ENCODE measurements at regions not wholly inside any gene's neighbourhood (a gene's known extent, or its start where the extent isn't known, plus 50 kb on each side); places are given as distances from the start of the nearest gene placed in this dataset.

DNA sequence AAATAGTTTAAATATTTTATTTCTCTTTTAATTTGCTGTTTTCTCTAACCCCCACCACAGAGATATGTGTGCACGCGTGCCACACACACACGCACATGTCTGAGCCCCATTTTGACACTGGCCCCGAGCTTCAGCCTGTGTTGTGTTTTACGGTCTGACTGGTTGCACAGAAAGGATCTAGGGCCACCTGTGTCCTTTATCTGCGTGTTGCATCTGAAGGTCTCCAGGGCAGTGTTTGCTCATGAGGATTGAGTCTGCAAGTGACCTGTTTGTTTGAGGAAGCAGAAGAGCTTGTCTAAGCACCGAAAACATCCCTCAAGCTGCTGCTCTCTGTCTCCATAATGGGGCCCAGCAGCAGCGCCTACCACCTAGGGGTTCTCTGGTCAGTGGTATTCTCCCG lies 266.4 kb upstream of the LYZL1 start:
- DNase-seq (ENCODE audit: low read depth in 1 of 2, low spot score in 1 of 2): peak; percentile 23 to 93
- peak; percentile 79 for TF ChIP-seq JUND (IDR thresholded peaks at IDR 0.05; ENCODE audit: low read depth)
- in situ Hi-C loops (cut with HindIII; ENCODE audit: low pct_unique_long_range_greater_than_20kb, low sequenced_read_pairs): no loop called here

DNA sequence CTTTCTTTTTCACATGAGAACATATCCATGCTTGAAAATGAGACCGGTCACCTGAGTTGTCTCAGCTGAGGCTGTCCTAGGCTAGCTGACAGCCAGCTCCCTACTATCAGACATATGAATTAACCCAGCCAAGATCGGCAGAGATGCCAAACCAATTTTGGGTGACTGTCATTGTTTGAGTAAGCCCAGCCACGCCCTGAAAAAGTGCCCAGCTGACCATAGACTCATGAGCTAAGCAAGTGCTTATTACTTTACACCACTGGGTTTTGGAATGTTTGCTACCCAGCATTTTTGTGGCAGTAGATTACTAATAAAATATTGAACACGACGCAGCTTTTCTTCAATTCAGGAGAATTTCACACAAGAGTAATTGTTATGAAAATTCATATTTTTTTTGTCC lies 265.2 kb upstream of the LYZL1 start:
- in situ Hi-C loops (cut with HindIII; ENCODE audit: low pct_unique_long_range_greater_than_20kb, low sequenced_read_pairs): no loop called here
- TF ChIP-seq JUND (IDR thresholded peaks at IDR 0.05; ENCODE audit: low read depth): no peak
- DNase-seq (ENCODE audit: low read depth in 1 of 2, low spot score in 1 of 2): peak; percentile 3 to 67

DNA sequence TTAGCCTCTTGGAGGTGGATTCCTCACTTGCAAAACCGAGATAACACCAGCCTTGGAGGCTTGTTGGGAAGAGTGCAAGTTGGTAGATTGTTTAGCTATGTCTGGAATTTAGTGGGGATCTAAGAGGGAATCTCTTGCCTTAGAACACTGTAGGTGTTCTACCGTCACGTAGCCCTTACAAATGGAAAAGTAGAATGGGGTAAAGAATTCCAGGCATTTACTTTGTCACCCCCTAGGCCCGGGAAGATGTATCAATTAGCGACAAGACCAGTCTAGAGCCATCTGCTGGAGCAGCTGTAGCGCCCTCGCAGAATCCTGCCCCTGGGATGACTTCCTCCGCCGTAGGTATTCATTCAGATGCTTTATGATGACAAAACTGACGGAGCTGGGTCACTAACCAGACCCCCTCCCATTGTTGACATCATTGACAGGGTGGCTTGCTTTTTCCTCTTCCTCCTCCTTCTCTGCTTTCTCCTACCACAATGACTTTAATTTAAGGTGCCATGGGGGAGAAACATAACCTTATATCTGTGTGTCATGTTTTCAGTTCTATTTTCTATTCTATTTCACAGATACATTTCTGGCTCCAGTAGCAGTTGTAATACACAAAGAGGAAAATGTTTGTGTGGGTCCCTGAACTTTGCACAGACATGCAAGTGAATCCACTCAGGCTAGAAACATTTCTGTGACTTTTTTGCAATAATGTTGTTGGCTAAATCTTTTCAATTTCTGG lies 262.6 kb upstream of the LYZL1 start:
- in situ Hi-C loops (cut with HindIII; ENCODE audit: low pct_unique_long_range_greater_than_20kb, low sequenced_read_pairs): no loop called here
- TF ChIP-seq JUND (IDR thresholded peaks at IDR 0.05; ENCODE audit: low read depth): no peak
- no peak for DNase-seq (ENCODE audit: low read depth in 1 of 2, low spot score in 1 of 2)

DNA sequence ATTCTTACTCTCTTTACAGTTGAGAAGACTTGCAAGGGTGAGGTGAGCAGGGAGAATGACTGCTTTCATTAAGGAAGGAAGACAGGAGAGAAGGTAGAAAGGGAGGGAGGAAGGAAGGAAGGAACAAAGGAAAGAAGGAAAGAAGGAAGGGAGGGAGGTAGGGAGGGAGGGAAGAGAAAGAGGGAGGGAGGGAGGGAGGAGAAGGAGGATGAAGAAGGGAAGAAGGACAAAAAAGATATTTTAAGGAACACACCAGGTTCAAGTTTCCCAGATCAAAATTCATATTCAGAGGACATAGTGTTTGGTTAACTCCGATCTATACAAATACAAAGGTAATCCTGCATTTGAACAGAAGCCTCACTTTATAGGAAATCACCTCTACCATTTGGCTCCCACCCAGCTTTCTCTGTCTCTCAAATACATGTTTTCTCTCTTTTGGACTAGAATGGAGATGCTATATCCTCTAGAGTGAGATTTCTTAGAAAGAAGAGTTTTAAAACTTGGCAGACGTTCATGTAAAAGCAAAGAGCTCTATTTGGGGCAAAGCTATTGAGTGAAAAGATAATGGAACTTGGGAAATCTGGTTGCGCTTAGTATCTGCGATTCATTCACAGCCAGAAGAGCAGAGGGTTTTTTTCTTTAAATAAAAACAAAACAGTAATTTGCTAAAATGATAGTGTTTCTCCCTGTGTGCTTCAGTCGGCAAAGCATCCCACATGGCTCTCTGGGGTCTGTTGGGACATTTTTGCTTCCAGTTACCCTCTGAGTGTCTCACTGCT lies 261.9 kb upstream of the LYZL1 start:
- in situ Hi-C loops (cut with HindIII; ENCODE audit: low pct_unique_long_range_greater_than_20kb, low sequenced_read_pairs): no loop called here

DNA sequence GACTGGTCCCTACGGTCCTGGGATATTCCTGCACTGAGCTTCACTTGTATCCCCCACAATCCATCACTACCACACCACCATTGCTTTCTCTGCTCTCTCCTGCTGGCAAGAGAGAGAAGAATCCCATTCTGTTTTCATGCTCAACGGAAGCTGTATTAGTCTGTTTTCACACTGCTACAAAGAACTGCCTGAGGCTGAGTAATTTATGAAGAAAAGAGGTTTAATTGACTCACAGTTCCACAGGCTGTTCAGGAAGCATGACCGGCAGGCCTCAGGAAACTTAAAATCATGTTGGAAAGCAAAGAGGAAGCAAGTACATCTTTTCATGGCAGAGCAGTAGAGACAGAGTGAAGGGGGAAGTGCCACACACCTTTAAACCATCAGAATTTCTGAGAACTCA lies 260.4 kb upstream of the LYZL1 start:
- DNase-seq (ENCODE audit: low read depth in 1 of 2, low spot score in 1 of 2): no peak
- in situ Hi-C loops (cut with HindIII; ENCODE audit: low pct_unique_long_range_greater_than_20kb, low sequenced_read_pairs): no loop called here
- no peak for TF ChIP-seq JUND (IDR thresholded peaks at IDR 0.05; ENCODE audit: low read depth)

More for the DNA sequence above, 261.9 kb upstream of the LYZL1 start:
- no peak for DNase-seq (ENCODE audit: low read depth in 1 of 2, low spot score in 1 of 2)
- TF ChIP-seq JUND (IDR thresholded peaks at IDR 0.05; ENCODE audit: low read depth): no peak

DNA sequence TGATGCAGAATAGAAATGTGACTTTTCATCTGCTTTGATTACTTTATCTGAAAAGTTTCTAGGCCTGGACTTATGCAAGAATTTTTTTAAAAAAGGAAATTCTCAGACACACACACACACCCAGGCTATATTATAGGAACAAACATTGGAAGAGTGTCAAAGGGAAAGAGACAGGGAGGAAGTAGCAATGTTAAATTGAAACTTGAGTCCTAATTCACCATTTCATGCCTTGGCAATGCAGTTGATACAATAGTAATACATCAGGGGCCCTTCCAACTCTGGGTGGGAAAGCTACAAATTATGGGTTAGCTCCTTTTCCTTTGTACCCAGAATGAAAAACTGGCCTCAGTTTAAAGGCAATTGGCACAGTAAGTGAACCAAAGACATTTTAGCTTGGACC lies 258.0 kb upstream of the LYZL1 start:
- TF ChIP-seq JUND (IDR thresholded peaks at IDR 0.05; ENCODE audit: low read depth): no peak
- no peak for DNase-seq (ENCODE audit: low read depth in 1 of 2, low spot score in 1 of 2)
- in situ Hi-C loops (cut with HindIII; ENCODE audit: low pct_unique_long_range_greater_than_20kb, low sequenced_read_pairs): no loop called here

DNA sequence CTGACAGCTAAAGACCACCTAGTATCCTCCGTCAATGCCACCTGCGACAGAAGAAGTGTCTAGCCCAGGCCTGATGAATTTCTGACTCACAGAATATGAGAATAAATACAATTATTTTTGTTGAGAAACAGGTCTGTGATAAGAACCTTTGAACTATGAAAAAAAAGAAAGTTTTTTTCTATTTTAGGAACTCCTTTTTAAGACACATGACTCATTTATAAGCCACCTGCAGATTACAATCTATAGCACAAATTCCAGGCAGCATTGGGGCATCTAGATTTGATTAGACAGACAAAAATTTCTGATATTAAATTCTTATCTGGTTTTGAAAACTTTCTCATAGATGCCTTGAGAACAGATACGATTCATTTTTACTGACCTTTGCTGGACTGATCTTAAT lies 256.7 kb upstream of the LYZL1 start:
- DNase-seq (ENCODE audit: low read depth in 1 of 2, low spot score in 1 of 2): no peak
- in situ Hi-C loops (cut with HindIII; ENCODE audit: low pct_unique_long_range_greater_than_20kb, low sequenced_read_pairs): no loop called here
- no peak for TF ChIP-seq JUND (IDR thresholded peaks at IDR 0.05; ENCODE audit: low read depth)

DNA sequence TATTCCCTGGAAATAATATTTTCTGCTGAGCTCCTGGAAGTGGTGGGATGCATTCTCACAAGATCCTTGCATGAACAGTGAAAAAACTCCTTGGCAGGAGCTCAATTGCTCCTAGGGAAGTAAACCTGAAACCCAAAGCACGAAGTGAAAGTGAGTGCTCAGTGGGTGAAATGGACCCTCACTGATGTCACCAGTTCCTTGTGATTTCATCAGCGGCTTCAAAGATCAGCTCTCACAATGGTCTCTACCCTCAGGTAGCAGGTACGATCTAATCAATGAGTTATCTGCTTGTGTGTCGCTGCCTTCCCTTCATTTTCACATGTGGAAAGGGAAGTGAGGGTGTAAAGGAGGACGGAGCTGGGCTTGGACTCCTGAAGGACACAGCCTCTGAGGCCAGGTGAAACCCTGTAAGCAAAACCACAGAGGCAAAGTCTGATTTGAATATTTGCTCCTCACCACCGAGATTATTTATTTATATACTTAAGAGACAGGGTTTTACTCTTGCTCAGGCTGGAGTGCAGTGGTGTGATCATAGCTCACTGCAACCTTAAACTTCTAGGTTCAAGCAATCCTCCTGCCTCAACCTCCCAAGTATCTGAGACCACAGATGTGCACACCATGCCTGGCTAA lies 255.4 kb upstream of the LYZL1 start:
- DNase-seq (ENCODE audit: low read depth in 1 of 2, low spot score in 1 of 2): no peak
- in situ Hi-C loops (cut with HindIII; ENCODE audit: low pct_unique_long_range_greater_than_20kb, low sequenced_read_pairs): no loop called here

DNA sequence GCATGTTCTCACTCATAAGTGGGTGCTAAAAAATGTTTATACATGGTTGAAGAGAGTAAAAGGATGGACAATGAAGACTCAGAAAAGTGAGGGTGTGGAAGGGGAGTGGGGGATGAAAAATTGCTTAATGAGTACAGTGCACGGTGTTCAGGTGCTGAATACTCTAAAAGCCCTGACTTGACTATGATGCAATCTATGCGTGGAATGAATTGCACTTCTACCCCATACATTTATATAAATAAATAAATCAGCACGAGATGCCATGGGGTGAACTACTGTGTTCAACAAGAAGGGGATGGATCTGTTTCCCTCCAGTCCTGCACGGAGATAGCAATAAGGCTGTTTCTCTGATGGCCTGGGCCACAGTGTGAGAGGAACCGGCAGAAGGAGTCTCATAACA lies 254.3 kb upstream of the LYZL1 start:
- TF ChIP-seq JUND (IDR thresholded peaks at IDR 0.05; ENCODE audit: low read depth): no peak
- in situ Hi-C loops (cut with HindIII; ENCODE audit: low pct_unique_long_range_greater_than_20kb, low sequenced_read_pairs): no loop called here
- no peak for DNase-seq (ENCODE audit: low read depth in 1 of 2, low spot score in 1 of 2)

More for the DNA sequence above, 255.4 kb upstream of the LYZL1 start:
- no peak for TF ChIP-seq JUND (IDR thresholded peaks at IDR 0.05; ENCODE audit: low read depth)

DNA sequence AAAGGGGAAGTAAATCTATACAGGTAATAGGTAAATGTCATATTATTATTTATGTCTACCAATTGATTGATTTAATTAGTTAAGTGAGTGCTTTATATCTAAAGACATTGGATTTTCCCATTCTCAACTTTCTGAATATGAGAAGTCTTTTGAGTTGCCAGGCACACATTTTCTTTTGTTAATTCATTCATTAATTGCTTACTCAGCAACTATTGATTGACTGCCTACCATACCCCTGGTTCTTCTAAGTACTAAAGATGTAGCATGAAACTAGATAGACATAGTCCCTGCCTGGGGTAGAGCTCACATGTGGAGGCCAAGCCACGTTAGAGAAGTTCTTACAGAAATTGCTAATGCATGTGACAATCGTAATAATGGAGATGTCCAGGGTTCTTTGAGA lies 253.1 kb upstream of the LYZL1 start:
- no peak for TF ChIP-seq JUND (IDR thresholded peaks at IDR 0.05; ENCODE audit: low read depth)
- in situ Hi-C loops (cut with HindIII; ENCODE audit: low pct_unique_long_range_greater_than_20kb, low sequenced_read_pairs): no loop called here
- DNase-seq (ENCODE audit: low read depth in 1 of 2, low spot score in 1 of 2): no peak

DNA sequence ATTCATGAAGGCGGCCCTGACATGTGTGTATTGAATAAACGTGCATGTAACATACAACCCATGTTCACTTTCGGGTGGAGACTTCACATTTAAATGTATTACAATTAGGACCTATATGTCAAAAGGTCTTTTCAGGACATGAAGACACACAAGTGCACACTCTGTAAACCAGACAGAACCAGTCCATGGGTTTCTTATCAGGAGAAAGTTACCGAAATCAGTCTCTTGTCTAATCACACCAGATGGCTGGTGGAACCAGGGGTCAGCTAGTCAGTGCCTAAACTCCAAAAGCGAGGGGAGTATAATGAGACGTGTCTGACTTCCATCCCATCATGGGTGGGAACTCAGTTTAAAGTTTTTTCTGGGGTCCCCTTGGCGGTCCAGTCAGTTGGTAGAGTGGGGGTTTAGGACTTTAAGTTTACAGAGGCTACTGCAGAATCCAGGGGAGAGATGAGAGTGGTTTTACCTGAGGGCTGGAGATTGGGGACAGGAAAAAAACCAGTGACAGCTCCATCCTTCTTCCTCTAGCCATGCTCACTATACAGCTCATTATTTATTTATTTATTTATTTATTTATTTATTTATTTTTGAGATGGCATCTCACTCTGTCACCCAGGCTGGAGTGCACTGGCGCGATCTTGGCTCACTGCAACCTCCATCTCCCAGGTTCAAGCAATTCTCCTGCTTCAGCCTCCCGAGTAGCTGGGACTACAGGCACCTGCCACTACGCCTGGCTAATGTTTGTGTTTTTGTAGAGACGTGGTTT lies 251.3 kb upstream of the LYZL1 start:
- TF ChIP-seq JUND (IDR thresholded peaks at IDR 0.05; ENCODE audit: low read depth): no peak
- no peak for DNase-seq (ENCODE audit: low read depth in 1 of 2, low spot score in 1 of 2)
- in situ Hi-C loops (cut with HindIII; ENCODE audit: low pct_unique_long_range_greater_than_20kb, low sequenced_read_pairs): no loop called here

DNA sequence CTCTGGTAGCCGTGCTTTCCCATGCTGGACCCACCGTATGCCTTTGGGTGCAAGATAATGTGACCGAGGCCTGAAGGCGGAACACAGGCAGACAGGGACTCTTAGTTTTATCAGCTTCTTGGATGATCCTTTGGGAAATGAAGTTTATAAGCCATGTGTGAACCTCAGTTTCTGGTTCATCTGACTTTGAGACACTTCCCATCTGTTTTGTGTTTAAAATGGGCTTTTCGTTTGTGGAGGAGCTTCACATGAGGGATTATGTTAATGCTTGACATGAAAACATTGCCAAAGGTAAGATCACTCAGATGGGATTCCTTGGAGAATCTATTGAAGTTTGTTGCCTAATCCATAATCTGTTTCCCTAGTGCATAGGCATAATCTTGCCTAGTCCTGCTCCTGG lies 249.8 kb upstream of the LYZL1 start:
- no peak for TF ChIP-seq JUND (IDR thresholded peaks at IDR 0.05; ENCODE audit: low read depth)
- DNase-seq (ENCODE audit: low read depth in 1 of 2, low spot score in 1 of 2): no peak
- in situ Hi-C loops (cut with HindIII; ENCODE audit: low pct_unique_long_range_greater_than_20kb, low sequenced_read_pairs): no loop called here

All from T47D (cell line).